DND-41 (cell line): ENCODE measurements at regions not wholly inside any gene's neighbourhood (a gene's known extent, or its start where the extent isn't known, plus 50 kb on each side); places are given as distances from the start of the nearest gene placed in this dataset.

Experiments
- ATAC-seq: fragments of 200-7000 bp; cut with Tn5 transposase; 3 replicates; pipeline ENCODE4 v1.9.1; 2021; ENCODE audit warnings: low read depth; ENCODE audit not compliant: insufficient read depth
- DNase-seq: peaks from one replicate; pipeline ENCODE4 v3.0.0-alpha.2; 2020
- H2AFZ ChIP-seq: 2 replicates; pipeline ENCODE4 v1.6.0; 2012; ENCODE audit warnings: low read depth, low read length
- H3K27ac ChIP-seq: 2 replicates; pipeline ENCODE4 v1.5.1; 2012; ENCODE audit warnings: low read length, inconsistent platforms
- H3K27me3 ChIP-seq: fragments of 200-600 bp; sonication (generic); 2 replicates; pipeline ENCODE4 v1.6.0; 2012; ENCODE audit warnings: low read length, mild to moderate bottlenecking, inconsistent platforms; ENCODE audit not compliant: insufficient read depth, poor library complexity
- H3K36me3 ChIP-seq: 2 replicates; pipeline ENCODE4 v1.5.1; 2012; ENCODE audit warnings: low read length, inconsistent platforms; ENCODE audit not compliant: insufficient read depth
- H3K4me1 ChIP-seq: 2 replicates; pipeline ENCODE4 v1.5.1; 2012; ENCODE audit warnings: mild to moderate bottlenecking, low read length; ENCODE audit not compliant: insufficient read depth
- H3K4me2 ChIP-seq: 2 replicates; pipeline ENCODE4 v1.6.0; 2012; ENCODE audit warnings: mild to moderate bottlenecking, moderate library complexity, low read length, inconsistent platforms; ENCODE audit not compliant: insufficient read depth
- H3K4me3 ChIP-seq, 2 experiments: fragments of 200-600 bp in 1 of 2; shearing (Covaris generic) in 1 of 2; 2 replicates each; pipeline ENCODE4 v1.5.1; 2012 to 2016; ENCODE audit warnings: inconsistent platforms in 2 of 2, low read length in 2 of 2, mild to moderate bottlenecking in 2 of 2, low read depth in 1 of 2, moderate library complexity in 1 of 2
- H3K79me2 ChIP-seq: 2 replicates; pipeline ENCODE4 v1.6.0; 2012; ENCODE audit warnings: low read length, inconsistent platforms; ENCODE audit not compliant: insufficient read depth
- H3K9ac ChIP-seq: 2 replicates; pipeline ENCODE4 v1.6.0; 2012; ENCODE audit warnings: low read depth, mild to moderate bottlenecking, inconsistent platforms, low read length, moderate library complexity
- H3K9me3 ChIP-seq: 2 replicates; pipeline ENCODE4 v1.5.1; 2012; ENCODE audit warnings: low read length, moderate library complexity, mild to moderate bottlenecking, inconsistent platforms; ENCODE audit not compliant: insufficient read depth, severe bottlenecking
- H4K20me1 ChIP-seq: 2 replicates; pipeline ENCODE4 v1.6.0; 2012; ENCODE audit warnings: low read length; ENCODE audit not compliant: insufficient read depth
- EZH2 ChIP-seq: IDR thresholded peaks from 3 replicates; pipeline ENCODE4 v1.6.1; 2012; ENCODE audit warnings: borderline replicate concordance, low read depth, mild to moderate bottlenecking, moderate library complexity, low read length, inconsistent platforms; ENCODE audit not compliant: severe bottlenecking
- TF ChIP-seq, protein P1 (sequence below): IDR thresholded peaks from 2 replicates; pipeline ENCODE4 v1.5.1; 2012; ENCODE audit warnings: borderline replicate concordance, low read length, moderate library complexity, mild to moderate bottlenecking; ENCODE audit not compliant: poor library complexity, severe bottlenecking; ENCODE audit errors: extremely low read depth

DNA sequence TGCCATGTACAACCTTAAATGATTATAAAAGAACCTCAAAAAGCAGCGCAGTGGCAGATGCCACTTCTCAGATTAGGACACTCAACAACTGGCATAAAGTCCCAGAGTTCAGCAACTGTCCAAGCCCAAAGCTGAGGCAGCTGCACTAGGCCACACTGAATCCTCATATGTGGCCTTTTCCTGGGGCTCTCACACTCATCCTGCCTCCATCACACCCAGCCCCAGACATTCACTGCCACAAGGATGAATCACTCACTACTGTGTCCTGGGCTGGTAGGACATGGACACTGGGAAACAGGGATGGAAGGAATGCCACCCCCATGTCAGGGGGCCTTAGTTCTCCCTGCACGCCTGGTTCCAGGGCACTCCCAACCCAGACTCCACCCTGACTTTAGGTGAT is 547.7 kb downstream of the TNS3 start:
- DNase-seq (no peak), ATAC-seq (no peak)
- Histone ChIP-seq H3K4me2 (no peak overlapping the region), H4K20me1 (no peaks in the 10 kb centered on the region), H2AFZ (no peak overlapping the region), H3K9ac (no peak overlapping the region), H3K4me3 (no peak overlapping the region), H3K79me2 (no peaks in the 10 kb centered on the region), H3K27ac (no peak overlapping the region), H3K9me3 (no peaks in the 10 kb centered on the region), H3K27me3 (no peaks in the 10 kb centered on the region), H3K4me1 (no peaks in the 10 kb centered on the region), H3K36me3 (no peaks in the 10 kb centered on the region)
- TF ChIP-seq, protein P1, sequence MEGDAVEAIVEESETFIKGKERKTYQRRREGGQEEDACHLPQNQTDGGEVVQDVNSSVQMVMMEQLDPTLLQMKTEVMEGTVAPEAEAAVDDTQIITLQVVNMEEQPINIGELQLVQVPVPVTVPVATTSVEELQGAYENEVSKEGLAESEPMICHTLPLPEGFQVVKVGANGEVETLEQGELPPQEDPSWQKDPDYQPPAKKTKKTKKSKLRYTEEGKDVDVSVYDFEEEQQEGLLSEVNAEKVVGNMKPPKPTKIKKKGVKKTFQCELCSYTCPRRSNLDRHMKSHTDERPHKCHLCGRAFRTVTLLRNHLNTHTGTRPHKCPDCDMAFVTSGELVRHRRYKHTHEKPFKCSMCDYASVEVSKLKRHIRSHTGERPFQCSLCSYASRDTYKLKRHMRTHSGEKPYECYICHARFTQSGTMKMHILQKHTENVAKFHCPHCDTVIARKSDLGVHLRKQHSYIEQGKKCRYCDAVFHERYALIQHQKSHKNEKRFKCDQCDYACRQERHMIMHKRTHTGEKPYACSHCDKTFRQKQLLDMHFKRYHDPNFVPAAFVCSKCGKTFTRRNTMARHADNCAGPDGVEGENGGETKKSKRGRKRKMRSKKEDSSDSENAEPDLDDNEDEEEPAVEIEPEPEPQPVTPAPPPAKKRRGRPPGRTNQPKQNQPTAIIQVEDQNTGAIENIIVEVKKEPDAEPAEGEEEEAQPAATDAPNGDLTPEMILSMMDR: no peak

DNA sequence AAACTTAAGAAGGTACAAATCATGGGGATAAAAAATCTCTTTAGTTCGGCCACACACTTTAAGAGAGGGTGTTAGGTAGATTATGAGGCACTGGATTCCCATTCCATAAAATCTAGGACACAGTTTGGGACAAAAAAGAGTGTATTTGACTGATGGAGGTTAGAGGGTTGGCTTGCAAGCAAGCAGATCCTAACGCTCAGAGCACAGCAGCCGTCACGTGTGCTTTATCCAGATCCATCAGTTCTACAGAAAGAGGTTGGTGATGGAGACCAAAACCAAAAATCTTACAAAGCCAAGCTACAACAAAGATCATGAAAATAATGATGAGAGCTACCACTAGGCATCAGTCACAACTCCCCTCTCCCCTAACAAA is 549.4 kb downstream of the TNS3 start:
- Histone ChIP-seq H3K27me3 (no peaks in the 10 kb centered on the region), H3K79me2 (no peaks in the 10 kb centered on the region), H3K9me3 (no peaks in the 10 kb centered on the region), H3K9ac (no peak overlapping the region), H3K4me1 (no peaks in the 10 kb centered on the region), H2AFZ (no peak overlapping the region), H3K36me3 (no peaks in the 10 kb centered on the region), H3K4me2 (no peak overlapping the region), H3K4me3 (no peak overlapping the region), H4K20me1 (no peaks in the 10 kb centered on the region), H3K27ac (no peak overlapping the region)
- DNase-seq (no peak), ATAC-seq (no peak)
- TF ChIP-seq, protein P1: no peak
- no peak for TF ChIP-seq EZH2

DNA sequence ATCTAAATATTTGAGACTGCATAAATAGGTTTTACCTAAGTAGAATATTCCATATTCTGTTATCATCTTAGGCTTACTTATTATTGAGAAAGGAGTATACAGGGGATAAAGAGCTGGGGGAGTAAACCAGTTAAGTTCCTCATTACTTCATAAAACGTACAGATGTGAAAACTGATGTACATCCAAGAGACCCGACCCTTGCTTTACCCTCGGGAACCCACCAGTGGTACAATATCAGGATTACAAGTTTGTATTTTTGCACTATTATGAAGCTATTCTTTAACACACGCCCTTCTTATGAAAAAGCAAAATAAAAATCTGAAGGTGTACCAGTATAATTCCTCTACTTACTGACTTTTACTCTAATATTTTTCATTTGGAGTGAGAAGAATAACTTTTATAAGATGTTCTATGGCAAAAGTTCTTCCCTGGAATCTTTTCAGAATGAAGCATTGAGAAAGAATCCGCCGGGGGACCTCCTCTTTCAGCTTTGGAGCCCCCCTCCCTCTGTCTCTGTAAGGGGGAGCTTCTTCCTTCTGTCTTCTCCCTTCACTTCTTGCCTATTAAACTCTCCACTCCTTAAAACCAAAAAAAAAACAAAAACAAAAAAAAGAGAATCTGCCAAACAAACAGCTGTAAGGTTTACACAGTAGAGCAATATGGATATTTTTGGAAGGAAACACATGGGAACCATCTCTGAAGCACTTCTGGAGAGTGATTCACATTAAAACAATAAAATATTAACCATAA is 550.0 kb downstream of the TNS3 start:
- Histone ChIP-seq H3K4me1 (no peaks in the 10 kb centered on the region), H3K79me2 (no peaks in the 10 kb centered on the region), H3K27me3 (no peaks in the 10 kb centered on the region), H3K4me3 (no peak overlapping the region), H3K27ac (no peak overlapping the region), H3K36me3 (no peaks in the 10 kb centered on the region), H3K4me2 (no peak overlapping the region), H3K9ac (no peak overlapping the region), H2AFZ (no peak overlapping the region), H4K20me1 (no peaks in the 10 kb centered on the region), H3K9me3 (no peaks in the 10 kb centered on the region)
- DNase-seq (no peak), ATAC-seq (no peak)
- TF ChIP-seq, protein P1: no peak
- no peak for TF ChIP-seq EZH2
